GM18868 (cell line): ENCODE measurements at regions not wholly inside any gene's neighbourhood (a gene's known extent, or its start where the extent isn't known, plus 50 kb on each side); places are given as distances from the start of the nearest gene placed in this dataset.

Experiments
- ATAC-seq: cut with Tn5 transposase; IDR thresholded peaks from one replicate; pipeline ENCODE4 v1.9.1; 2021; ENCODE audit warnings: mild to moderate bottlenecking, moderate library complexity; ENCODE audit not compliant: unreplicated experiment

DNA sequence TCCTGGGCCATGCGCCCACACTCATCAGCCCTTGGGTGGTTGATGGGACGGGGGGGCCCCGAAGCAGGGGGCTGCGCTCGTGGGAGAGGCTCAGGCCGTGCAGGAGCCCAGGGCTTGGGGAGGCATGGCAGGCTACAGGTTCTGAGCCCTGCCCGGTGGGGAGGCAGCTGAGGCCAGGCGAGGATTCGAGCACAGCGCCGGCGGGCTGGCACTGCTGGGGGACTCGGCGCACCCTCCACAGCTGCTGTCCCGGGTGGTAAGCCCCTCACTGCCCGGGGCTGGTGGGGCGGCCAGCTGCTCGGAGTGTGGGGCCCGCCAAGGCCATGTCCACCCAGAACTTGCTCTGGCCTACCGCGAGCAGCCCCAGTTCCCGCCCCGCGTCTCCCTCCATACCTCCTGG, 295.8 kb upstream of the SEL1L start:
- no peak for ATAC-seq

DNA sequence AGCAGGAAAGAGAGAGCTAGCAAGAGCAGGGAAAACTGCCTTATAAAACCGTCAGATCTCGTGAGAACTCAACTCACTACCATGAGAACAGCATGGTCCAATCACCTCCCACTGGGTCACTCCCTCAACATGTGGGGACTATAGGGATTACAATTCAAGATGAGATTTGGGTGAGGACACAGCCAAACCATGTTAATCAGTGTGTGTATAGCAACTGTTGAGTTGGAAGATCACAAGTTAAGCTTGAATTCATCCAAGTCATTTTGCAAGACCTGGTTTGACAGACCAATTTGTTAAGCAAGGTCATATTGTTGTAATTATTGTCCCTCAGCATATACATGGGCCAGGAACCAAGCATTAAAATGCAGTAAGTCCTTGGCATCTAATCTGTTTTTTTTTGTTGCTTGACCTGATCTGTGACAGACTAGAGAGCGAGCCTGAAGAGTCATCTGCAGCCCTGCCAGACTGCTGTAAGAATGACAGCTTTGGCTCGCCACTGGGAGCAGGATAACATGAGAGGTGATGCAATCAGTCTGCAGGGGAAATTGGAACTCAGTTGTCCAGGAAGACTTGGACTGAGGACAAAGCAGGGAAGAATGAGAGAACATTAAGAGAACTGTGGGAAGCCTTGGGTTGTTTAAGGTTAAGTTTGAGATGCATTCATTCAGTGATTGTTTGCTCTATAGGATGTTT, 297.6 kb upstream of the SEL1L start:
- no peak for ATAC-seq

DNA sequence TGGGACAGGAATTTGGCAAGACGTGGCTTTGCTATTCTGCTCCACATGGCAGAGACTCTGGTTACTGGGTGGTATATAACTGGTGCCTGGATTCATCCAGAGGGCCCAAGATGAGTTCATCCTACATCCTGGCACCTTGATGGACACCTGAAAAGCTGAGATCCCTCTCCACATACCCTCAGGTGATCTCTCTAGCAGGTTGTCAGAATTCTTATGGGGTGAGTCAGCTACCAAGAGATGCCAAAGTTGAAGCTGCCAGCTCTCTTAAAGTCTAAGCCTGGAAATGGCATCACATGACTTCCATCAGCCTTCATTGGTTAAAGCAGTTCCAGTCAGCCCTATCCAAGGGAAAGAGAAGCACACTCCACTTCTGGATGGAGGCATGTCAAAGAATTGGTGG, 300.7 kb upstream of the SEL1L start:
- no peak for ATAC-seq

DNA sequence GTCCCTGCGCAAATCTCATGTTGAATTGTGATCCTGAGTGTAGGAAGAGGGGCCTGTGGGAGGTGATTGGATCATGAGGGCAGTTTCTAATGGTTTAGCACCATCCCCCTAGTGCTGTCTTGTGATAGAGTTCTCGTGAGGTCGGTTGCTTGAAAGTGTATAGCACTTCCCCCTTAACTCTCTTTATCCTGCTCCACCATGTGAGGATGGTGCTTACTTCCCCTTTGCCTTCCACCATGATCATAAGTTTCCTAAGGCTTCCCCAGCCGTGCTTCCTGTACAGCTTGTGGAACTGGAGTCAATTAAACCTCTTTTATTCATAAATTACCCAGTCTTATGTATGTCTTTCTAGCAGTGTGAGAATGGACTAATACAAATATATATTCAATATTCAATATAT, 303.7 kb upstream of the SEL1L start:
- ATAC-seq = no peak

DNA sequence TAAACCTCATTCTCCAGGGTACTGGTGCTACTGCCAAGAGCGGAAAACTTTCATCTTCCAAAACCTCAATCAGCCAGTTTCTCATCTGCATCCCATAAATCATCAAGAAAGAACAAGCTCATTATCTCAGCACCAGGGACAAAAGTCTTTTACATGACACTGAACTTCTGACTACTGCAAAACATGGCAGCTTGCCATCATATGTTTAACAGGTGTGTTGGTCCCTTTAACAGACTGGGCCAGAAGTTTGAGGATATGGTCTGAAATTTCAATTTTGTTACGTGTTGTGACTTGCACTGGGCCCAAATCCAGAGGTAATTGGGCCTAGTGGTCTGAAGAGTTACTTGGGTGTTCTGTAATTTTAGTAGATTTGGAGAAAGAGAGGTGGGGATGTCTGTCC, 305.4 kb upstream of the SEL1L start:
- ATAC-seq = no peak

DNA sequence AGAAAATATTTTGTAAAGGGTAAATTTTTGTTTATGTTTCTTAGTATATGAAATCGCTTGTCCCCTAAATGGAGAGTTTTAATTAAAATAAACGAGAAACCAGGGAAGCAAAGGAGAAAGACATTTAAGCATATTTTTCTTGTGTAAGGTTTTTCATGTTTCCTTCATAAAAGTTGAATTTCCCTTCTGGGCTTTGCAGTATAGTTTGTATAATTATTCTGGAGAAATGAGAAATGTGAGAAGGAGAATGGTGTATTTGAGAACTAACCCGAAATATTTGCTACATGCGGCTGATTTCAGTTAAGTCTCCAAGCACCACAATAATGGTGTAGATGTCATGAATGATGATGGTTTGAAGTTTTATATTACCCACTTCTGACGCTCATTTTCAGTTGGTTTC, 307.7 kb upstream of the SEL1L start:
- no peak for ATAC-seq

DNA sequence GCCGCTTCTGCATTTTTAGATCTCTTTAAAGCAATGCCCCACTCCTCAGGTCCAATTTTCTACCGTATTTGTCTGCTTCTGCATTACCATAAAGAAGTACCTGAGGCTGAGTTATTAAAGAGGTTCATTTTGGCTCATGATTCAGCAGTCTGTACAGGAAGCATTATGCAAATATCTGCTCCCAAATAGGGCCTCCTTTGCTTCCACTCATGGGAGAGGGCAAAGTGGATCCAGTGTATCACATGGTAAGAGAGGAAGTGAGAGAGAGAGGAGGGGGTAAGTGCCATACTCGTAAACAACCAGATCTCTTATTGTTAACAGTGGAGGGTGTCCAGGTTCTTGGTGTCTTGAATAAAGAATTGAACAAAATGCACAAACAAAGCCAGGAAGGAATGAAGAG, 316.1 kb upstream of the SEL1L start:
- peak; percentile 69 for ATAC-seq

DNA sequence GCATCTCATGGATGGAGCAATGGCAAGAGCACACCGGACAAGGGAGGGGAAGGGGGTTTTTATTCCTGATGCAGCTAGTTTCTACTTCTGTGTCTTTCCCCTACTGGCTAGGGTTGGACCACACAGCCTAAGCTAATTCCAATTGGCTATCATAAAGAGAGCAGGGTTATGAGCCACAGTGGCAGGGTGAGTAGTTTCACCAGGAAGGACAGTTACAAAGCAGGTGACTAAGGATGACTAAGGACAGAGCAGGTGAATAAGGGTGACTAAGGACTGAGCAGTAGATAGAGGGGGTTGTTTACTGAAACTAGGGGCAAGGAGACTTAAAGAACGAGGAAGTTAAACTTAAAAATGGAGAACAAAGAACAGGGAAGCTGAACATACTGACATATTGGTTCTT, 321.4 kb upstream of the SEL1L start:
- ATAC-seq = no peak

DNA sequence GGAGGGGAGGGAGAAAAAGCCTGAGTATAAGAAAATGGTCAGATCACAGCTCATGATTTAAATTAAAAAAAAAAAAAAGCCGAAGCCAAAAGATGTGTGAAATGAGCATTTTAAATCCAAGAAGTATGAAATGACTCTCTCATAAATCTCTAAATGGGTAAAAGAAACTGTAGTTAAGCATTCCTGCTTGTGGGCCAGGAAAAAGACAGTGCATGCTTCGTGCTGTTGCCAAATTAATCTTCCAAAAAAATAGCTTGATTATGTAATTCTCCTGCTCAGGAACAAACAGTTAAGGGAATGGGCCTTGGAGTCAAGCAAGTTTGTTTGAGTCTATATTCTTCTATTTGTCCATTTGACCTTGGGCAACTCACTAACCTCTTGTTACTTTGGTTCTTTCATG, 325.4 kb upstream of the SEL1L start:
- ATAC-seq = no peak

DNA sequence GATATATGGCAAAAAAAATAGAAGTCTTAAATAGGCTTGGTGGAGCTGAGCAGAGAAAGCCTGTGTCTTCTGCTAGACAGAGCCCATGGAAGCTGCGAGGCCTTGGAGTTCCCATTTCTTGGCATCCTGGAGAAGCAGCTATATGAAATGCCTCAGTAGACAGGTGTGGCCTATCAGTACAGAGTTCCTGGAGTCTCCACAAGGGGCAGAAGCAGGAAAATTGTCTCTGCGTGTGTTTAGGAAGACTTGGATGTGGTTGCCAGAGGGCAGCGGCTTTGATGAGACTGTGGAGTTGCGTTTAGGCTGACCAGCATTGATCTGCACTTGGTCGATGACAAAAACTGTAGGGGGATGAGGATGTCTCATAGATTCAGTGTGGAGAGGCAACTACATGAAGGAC, 334.5 kb upstream of the SEL1L start:
- ATAC-seq = no peak

DNA sequence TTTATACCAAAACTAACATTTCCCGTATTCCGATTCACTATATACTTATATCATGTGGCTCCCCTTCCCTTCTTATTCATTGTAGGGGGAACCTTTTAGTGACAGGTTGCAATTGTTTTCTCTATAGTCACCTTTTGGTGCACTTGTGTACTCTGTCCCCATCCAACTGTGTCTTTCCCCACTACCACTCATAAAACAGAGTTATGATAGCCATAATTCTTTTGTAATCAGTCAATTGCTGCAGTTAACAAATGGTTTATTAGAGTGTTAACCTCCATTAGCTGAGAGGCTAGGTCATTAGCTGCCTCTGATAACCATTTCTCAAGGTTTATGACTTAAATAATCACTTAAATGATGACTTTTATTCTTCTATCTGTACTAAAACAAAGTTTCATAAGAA, 338.1 kb upstream of the SEL1L start:
- ATAC-seq = no peak

DNA sequence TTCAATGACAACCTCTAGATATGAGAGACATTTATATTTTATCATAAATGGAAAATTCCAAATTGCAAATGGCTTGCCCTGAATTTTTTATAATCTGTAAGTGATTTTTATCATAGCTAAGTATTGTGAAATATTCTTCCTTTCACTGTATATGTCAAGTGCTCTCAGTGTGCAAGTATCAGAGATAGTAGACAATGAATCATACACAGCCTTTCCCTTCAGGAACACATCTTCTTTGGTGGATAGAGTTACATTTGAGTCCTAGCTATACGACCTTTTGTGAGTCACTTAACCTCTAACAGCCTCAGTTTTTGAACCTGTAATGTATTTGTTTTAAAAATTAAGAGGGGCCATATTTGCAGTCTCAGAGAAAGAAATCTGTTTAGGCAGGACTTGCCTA, 350.7 kb upstream of the SEL1L start:
- ATAC-seq = no peak

DNA sequence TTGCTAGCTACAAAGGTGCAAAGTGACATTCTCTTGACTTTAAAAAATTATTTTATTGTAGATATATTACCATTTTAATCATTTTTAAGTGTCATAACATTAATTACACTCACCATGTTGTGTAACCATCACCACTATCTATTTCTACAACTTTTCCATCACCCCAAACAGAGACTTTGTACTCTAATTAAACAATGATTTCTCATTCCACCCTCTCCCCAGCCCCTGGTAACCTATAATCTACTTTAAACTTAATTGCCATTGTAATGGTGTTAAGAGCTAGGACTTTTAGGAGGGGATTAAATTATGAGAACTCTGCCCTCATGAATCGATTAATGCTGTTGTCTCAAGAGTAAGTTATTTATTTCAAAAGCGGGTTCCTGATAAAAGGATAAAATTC, 352.9 kb upstream of the SEL1L start:
- ATAC-seq = no peak

DNA sequence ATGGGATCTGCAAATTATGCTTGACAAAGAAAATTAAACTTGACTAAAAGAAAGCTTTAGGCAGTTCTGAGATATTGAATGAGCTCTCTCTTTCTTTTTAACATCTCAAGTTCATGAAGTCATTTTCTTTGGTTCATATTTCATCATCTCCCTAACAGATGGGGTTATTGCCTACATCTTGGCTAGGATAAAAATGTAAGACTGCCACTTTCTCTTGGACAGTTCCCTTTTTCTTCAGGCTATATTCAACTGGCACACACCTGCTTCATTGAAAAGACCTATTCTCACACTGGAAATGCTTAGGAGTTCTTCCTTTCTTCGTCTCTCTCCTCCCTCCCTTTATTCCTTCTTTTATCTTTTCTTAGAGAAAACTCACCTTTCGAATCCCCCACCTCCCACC, 355.9 kb upstream of the SEL1L start:
- no peak for ATAC-seq

DNA sequence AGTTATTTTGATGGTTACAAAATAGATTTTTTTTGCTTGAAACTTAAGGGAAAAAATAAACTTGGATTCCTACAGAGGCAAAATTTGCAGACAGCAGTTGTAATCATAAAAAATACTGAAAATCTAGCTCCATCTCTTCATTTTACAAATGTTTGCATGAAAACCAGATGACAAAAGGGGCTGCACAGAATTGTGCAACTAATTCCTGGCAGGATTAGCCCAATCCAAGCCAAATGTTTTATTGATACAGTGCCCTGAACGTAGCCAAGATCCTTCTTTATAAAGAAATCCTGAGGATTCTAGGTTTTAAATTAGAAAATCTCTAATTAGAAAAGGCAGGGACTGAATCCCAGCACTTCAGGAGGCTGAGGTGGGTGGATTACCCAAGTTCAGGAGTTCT, 356.4 kb upstream of the SEL1L start:
- ATAC-seq = no peak

DNA sequence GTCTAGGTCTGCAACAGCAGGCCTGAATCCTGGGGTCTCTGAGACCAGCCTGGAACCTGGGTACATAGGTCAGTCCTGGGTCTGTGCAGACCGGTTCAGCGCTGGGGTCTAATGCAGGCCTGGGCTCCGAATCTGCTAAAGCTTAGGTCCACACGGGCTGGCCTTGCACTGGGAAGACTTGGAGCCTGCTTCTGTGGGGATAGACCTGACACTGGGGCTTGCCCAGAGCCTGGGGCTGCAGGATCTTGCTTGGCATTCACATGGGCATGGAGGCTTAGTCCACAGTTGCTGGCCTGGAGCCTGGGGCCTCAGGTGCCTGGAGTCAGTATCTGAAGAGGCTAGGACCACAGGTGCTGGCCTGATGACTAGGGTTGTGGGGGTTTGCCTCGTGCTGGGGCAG, 369.8 kb upstream of the SEL1L start:
- no peak for ATAC-seq

DNA sequence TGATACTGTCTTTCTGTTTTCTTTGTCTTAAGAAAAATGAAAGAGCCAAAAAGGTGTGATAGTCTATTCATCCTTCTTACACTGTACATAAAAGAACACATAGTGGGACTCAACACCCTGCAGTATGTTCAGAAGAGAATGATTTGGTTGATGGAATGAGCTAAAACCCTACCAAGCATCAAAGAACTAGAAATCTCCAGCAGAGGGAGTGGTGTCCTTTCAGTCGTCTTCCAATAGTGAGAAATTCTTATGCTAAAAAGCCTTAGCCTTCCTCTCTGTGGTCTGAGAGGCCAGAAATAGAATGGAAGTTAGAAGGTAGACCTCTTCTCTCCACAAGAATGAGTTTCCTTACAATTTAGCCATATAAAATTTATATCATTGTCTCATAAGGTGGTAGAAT, 393.4 kb upstream of the SEL1L start:
- no peak for ATAC-seq

DNA sequence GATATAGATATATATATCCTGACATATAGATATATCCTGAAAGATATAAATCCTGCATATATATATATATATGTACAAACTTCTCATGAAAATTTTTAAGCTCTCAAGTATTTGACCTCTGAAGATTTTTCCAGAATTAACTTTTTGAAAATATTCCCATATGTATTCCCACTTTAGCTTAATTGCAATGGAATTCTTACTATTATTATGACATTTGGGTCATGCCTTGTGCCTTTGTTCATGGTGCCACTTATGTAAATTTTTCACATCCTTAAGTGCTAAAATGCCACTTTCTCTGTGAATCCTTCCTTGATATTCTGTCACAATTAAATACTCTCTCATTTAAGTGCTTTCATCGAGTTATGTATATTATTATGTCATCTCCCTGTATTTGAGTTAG, 398.2 kb upstream of the SEL1L start:
- no peak for ATAC-seq

DNA sequence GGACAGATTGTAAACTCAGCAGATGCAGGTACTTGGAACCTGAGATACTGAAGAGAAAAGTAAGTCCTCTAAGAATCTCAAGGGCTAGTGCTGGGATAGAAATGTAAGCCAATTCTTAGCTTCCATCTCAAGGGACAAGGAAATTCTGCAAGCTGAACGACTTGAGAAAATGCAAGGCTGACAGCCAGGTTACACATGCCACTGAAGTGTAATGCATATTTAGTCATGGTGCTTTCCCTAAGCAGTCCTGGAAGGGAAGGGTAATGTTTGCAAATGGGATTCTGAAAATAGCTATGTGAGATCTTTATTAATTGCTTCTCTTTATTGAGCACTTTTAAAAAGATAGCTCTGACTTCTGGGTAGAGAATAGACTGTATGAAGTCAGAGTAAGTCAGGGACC, 402.7 kb upstream of the SEL1L start:
- no peak for ATAC-seq

DNA sequence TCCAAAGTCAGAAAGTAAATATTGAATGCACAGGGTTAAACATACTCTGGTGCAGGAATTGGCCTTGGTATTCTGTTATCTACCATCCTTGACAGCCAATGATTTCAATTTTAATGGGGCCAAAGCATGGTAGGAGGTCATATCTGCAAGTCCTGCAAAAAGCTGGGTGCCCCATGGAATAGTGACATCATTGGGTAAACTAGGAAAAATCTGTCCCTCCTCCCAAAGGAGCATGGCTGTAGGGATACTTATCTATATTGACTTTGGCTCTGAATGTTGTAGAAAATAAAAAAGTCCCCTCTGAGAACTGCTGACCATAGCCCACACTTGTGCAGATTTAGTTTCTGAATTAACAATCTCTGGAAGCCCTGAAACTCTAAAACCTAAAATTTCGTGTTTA, 403.2 kb upstream of the SEL1L start:
- ATAC-seq = no peak

DNA sequence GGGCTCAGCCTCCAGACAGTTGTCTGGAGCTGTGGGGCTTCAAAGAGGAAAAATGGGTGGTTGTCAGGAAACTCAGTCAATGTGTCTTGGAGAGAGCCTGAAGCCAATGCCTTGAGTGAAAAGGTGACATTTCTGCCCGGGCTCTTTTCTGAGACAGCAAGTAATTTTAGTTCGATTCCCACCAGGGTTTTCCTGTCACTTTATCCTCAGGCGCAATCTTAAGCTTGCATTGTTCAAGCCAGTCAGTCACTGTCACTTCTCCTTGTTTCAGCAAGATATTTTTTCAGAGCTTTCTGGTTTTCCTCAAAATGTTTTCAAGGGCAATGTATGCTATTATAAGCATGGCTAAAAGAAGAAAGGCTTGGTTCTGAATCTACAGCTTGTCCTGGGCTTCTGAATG, 404.7 kb upstream of the SEL1L start:
- ATAC-seq = no peak

DNA sequence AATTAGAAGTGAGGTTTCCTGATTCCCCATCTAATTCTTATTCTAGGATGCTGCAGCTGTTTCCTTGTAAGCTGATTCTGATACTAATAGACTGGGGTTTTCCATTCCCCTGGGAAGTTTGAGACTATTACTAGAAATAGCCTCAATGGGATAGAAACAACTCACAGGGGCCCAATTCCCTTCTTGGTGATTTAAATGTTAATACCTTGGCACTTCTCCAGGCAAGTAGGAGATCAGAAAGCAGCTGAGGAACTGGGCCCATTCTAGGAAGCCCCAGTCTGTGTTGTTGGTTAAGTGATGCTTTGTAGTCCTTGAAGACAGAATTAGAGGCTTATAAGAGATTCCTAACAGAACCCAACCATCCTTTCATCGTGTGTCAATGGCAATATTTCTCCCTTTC, 407.0 kb upstream of the SEL1L start:
- ATAC-seq = no peak

DNA sequence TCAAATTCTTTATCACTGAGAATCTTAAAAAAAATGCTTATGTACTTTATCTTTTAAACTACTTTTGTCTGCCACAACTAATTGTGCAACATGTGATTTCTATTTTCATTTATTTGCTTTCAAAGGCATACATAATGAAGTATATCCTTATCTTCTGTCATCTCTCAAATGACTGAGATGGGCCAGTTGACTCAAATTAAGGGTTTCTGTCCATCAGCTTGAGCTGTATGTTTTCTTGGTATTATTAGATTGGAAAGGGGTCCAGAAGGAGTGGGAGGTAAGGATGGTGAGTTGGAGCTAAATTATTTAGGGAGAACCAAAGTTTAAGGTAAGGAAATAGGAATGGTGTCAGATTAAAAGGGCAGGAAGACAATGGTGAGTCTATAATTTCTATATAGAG, 408.4 kb upstream of the SEL1L start:
- no peak for ATAC-seq

DNA sequence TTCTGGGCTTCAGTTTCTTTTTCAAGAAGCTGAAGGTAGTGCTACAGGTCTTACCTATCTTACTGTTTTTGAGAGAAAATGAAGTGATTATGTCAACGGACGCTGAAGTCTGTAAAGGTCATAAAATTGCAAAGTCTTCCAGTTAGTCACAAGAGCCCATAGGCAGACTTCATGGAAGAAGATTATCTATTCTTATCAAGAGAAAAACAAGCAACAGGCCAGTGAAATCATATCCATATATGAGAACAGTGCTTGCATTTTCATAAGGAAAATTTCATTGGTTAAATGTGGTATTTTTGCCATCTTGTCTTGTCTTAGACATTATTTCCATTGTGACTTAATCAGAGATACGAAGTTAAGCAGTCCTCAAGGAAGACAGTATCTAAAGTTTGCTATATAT, 412.7 kb upstream of the SEL1L start:
- no peak for ATAC-seq
